Choroid plexus epithelial cell (primary cell): ENCODE measurements at regions not wholly inside any gene's neighbourhood (a gene's known extent, or its start where the extent isn't known, plus 50 kb on each side); places are given as distances from the start of the nearest gene placed in this dataset.

Experiments
- DNase-seq: peaks from one replicate; pipeline ENCODE4 v3.0.0-alpha.2; 2010; ENCODE audit warnings: low read depth
- H3K4me3 ChIP-seq: 2 replicates; pipeline ENCODE4 v1.5.1; 2011; ENCODE audit warnings: low read depth, mild to moderate bottlenecking, control low read depth, low read length, moderate library complexity
- TF ChIP-seq, protein P1 (sequence below): conservative IDR thresholded peaks from 2 replicates; pipeline ENCODE4 v1.5.1; 2011; ENCODE audit warnings: low read depth, mild to moderate bottlenecking, control low read depth, inconsistent platforms, low read length, moderate library complexity

DNA sequence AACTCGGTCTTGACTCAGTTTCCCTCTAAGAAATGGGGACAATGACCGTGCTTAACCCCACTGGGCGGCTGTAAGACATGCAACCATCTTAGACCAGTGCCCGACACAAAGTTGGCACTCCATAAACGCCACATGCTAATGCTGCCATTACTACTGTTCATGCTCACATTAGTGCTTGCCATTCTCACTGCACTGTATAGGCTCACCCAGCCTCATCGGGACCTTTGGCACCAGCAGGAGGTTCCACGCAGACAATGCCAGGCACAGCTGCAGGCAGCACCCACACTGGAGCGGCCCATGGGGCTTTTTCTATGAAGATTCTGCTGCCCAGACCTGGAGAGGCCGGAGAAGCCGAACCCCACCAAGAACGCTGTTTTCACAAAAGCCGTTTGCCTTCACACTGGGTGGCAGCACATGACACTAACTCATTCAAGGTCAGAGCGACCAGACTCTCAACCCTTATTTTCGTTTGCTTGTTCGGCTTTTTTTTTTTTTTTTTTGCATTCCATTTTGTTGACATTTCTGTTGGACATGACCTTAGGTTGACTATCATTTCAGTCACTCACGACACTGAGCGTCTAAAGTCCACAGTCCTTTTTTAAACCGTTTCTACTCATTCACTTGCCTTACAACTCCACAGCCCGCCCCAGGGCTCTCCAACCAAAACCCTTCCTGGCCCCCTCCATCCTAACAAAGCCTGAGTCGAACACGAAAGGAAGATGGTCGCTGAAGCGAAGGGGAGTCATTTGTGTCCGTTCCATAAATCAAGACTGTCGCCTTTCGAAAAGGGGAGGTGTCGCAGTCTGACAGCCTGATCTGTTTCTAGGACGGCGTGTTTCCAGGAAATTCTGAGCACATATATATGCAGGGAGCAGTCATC is 124.4 kb upstream of the RNF32 start:
- TF ChIP-seq, protein P1, sequence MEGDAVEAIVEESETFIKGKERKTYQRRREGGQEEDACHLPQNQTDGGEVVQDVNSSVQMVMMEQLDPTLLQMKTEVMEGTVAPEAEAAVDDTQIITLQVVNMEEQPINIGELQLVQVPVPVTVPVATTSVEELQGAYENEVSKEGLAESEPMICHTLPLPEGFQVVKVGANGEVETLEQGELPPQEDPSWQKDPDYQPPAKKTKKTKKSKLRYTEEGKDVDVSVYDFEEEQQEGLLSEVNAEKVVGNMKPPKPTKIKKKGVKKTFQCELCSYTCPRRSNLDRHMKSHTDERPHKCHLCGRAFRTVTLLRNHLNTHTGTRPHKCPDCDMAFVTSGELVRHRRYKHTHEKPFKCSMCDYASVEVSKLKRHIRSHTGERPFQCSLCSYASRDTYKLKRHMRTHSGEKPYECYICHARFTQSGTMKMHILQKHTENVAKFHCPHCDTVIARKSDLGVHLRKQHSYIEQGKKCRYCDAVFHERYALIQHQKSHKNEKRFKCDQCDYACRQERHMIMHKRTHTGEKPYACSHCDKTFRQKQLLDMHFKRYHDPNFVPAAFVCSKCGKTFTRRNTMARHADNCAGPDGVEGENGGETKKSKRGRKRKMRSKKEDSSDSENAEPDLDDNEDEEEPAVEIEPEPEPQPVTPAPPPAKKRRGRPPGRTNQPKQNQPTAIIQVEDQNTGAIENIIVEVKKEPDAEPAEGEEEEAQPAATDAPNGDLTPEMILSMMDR: no peak
- no peak for DNase-seq
- no peak overlapping the region for H3K4me3 ChIP-seq

DNA sequence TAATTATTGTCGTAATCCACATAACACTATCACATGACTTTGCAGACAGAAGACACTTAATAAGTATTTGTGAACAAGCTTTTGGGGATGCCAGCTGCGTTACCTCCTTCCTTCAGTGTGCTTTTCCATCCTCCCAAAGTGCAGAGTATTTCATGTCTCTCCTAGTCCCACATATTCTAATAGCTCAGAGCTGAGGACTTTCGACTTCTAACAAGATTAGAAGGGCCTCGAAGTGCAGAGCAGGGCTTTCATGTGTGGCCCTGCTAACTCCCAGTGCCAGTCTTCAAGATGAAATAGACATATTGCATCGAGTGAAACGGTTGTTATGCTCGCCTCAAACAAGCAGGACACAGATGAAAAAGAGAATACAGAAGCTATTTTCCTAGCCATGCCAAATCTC is 125.7 kb upstream of the RNF32 start:
- TF ChIP-seq, protein P1: no peak
- no peak overlapping the region for H3K4me3 ChIP-seq
- DNase-seq: no peak

DNA sequence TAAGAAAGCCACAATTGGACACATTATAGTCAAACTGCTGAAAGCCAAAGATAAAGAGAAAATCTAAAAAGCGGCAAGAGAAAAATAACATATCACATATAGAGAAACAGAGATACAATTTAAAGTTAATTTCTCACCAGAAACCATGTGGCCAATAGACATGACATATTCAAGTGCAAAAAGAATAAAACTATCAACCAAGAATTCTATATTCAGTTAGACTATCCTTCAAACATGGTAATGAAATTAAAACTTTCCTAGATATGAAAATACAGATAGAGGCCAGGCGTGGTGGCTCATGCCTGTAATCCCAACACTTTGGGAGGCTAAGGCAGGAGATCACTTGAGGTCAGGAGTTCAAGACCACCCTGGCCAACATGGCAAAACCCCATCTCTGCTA is 129.1 kb upstream of the RNF32 start:
- TF ChIP-seq, protein P1: no peak
- no peak overlapping the region for H3K4me3 ChIP-seq
- no peak for DNase-seq

DNA sequence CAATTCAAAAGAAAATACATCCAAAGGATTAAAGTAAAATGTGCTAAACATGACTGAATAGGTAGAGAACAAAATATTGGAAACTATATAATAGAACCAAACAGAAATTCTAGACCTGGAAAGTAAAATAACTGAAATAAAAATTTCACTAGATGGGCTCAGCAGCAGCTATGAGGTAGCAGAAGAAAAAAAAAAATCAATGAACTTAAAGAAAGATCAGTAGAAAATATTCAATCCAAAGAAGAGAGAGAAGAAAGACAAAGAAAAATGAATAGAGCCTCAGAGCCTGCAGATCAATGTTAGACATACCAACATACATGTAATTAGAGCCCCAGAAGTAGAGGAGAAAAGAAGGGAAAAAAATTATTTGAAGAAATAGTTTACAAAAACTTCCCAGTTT is 129.6 kb upstream of the RNF32 start:
- no peak overlapping the region for H3K4me3 ChIP-seq
- TF ChIP-seq, protein P1: no peak
- DNase-seq: no peak

DNA sequence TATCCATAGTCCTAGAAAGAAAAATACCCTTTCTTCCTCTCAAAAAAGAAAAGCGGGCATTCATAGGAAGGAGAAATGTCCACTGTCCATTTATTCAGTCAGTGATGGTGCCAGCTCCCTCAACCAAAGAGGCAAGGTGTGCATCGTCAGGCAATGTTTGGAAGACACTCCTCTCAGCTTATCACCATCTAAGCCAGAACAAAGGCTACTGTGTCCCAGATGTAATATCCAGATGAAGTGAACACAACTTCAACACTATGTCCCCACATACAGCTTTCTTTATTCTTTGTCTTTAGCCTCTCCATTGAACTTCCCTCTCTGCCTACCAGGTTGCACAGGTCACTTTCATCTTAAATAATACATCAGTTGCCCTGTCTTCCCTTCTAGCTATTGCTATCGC is 131.4 kb upstream of the RNF32 start:
- DNase-seq: no peak
- TF ChIP-seq, protein P1: no peak
- no peak overlapping the region for H3K4me3 ChIP-seq

DNA sequence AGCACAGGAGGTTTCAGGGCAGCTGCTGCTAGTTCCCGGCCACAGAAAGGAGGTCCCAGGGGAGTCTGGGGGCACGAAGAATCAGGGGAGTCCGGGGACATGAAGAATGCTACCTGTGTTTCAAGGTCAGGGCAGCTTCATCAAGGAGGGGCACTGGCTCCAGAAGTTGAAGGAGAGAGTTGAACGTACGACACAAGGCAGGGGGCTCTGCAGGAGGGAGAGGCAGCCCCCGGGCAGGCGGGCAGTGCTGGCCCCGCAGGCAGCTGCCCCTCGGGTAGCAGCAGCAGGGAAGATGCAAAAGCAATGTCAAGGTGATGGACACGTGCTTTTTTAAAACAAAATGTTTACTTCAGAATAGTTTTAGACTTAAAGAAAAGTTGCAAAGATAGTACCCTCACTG is 134.7 kb upstream of the RNF32 start:
- TF ChIP-seq, protein P1: no peak
- DNase-seq: no peak
- no peak overlapping the region for H3K4me3 ChIP-seq
